C4-2B (cell line): ENCODE measurements at regions not wholly inside any gene's neighbourhood (a gene's known extent, or its start where the extent isn't known, plus 50 kb on each side); places are given as distances from the start of the nearest gene placed in this dataset.

ENCODE experiments used
- CTCF ChIP-seq: fragments of 450-650 bp; conservative IDR thresholded peaks from 2 replicates; pipeline ENCODE4 v1.5.1; 2017; ENCODE audit warnings: mild to moderate bottlenecking
- ZFX ChIP-seq: fragments of 450-650 bp; IDR thresholded peaks from 2 replicates; pipeline ENCODE4 v1.6.1; 2017

GRCh38 chr5:27911216-27911615, 872.8 kb upstream of the CDH9 start:
- no peak for TF ChIP-seq CTCF
- no peak for TF ChIP-seq ZFX
